Activated CD4-positive, alpha-beta T cell treated with anti-CD3 and anti-CD28 coated beads, Interleukin-2, amount 10 ng/mL, durations not matched to agents 24 days and 14 days (primary cell): ENCODE measurements at regions not wholly inside any gene's neighbourhood (a gene's known extent, or its start where the extent isn't known, plus 50 kb on each side); places are given as distances from the start of the nearest gene placed in this dataset.

Experiments used
- DNase-seq: peaks from one replicate; pipeline ENCODE4 v3.0.0; 2022
- H3K27ac Mint-ChIP-seq: one replicate; pipeline ENCODE4 v1.8.0; 2022; ENCODE audit warnings: mild to moderate bottlenecking, mixed read lengths
- H3K27me3 Mint-ChIP-seq: one replicate; pipeline ENCODE4 v1.8.0; 2022; ENCODE audit warnings: mixed read lengths
- H3K36me3 Mint-ChIP-seq: one replicate; pipeline ENCODE4 v1.8.0; 2022; ENCODE audit warnings: low read depth, mild to moderate bottlenecking, mixed read lengths
- H3K4me1 Mint-ChIP-seq: one replicate; pipeline ENCODE4 v1.8.0; 2021; ENCODE audit warnings: mixed read lengths
- H3K4me3 Mint-ChIP-seq: one replicate; pipeline ENCODE4 v1.8.0; 2022; ENCODE audit warnings: mild to moderate bottlenecking, moderate library complexity, mixed read lengths
- H3K9me3 Mint-ChIP-seq: one replicate; pipeline ENCODE4 v1.8.0; 2021; ENCODE audit warnings: mixed read lengths
- intact Hi-C: fragments of 100-400 bp; cut with micrococcal nuclease; formaldehyde crosslinking; loops from one replicate; pipeline ENCODE4 v1.15.1; 2023

GRCh38 chr6:105793130-105793529 is 293.0 kb upstream of the PRDM1 start:
- no peaks in the 10 kb centered on the region for H3K27me3 Mint-ChIP-seq
- H3K9me3 Mint-ChIP-seq = peaks cover under 1% of the 10 kb centered on the region
- peaks cover 74% of the 10 kb centered on the region for H3K4me1 Mint-ChIP-seq
- peak overlapping the region; percentile 54 for H3K4me3 Mint-ChIP-seq
- DNase-seq = peak; percentile 72
- H3K27ac Mint-ChIP-seq = peak overlapping the region; percentile 76
- no peaks in the 10 kb centered on the region for H3K36me3 Mint-ChIP-seq
- intact Hi-C loops = loop anchor here (5.0 to 10.0 kb wide), 4 partner anchors 46 to 732 kb away; no protein-coding TSS in a partner anchor

- H3K4me1 Mint-ChIP-seq = peaks cover 75% of the 10 kb centered on the region
- H3K27me3 Mint-ChIP-seq = no peaks in the 10 kb centered on the region
- H3K36me3 Mint-ChIP-seq = peaks cover 6% of the 10 kb centered on the region
- no peak for DNase-seq
- H3K27ac Mint-ChIP-seq = peak overlapping the region; percentile 77
- intact Hi-C loops = loop anchor here (5.0 to 10.0 kb wide), 4 partner anchors 44 to 733 kb away; no protein-coding TSS in a partner anchor
- peaks cover 4% of the 10 kb centered on the region for H3K9me3 Mint-ChIP-seq
- H3K4me3 Mint-ChIP-seq = peak overlapping the region; percentile 52
Measured at GRCh38 chr6:105791583-105792318, 294.4 kb upstream of the PRDM1 start.

- H3K36me3 Mint-ChIP-seq = peaks cover 10% of the 10 kb centered on the region
- peaks cover 4% of the 10 kb centered on the region for H3K9me3 Mint-ChIP-seq
- no peaks in the 10 kb centered on the region for H3K27me3 Mint-ChIP-seq
- intact Hi-C loops = loop anchor here (5.0 to 10.0 kb wide), 4 partner anchors 44 to 734 kb away; no protein-coding TSS in a partner anchor
- DNase-seq = no peak
- H3K4me1 Mint-ChIP-seq = peaks cover 73% of the 10 kb centered on the region
- peak overlapping the region; percentile 77 for H3K27ac Mint-ChIP-seq
- peak overlapping the region; percentile 18 for H3K4me3 Mint-ChIP-seq
Measured at GRCh38 chr6:105791179-105791578, 295.0 kb upstream of the PRDM1 start.

GRCh38 chr6:105790635-105791034 is 295.5 kb upstream of the PRDM1 start:
- intact Hi-C loops = loop anchor here (5.0 to 10.0 kb wide), 4 partner anchors 43 to 734 kb away; no protein-coding TSS in a partner anchor
- no peak for DNase-seq
- Mint-ChIP-seq H3K4me3 (no peak overlapping the region), H3K9me3 (peaks cover 4% of the 10 kb centered on the region), H3K4me1 (peaks cover 73% of the 10 kb centered on the region), H3K27me3 (no peaks in the 10 kb centered on the region), H3K36me3 (peaks cover 13% of the 10 kb centered on the region), H3K27ac (no peak overlapping the region)

DNA sequence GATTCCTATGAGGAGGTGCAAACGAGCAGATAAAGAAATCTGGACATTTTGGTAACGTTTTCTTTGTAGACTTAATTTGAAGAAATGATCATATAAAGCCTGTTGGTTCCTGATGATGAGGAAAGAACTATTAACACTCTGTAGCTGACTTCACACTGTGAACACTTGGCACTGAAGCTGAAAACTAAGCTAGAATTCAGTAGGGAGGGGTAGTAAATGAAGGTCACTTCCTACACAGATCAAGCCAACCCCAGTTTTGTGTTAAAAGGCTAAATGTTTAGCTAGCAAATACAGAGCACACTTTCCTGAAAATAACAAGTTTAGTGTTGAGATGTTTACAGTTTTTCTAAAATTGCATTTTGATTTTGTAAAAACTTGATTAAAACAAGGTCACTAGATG is 296.2 kb upstream of the PRDM1 start:
- H3K9me3 Mint-ChIP-seq = peaks cover 4% of the 10 kb centered on the region
- no peak overlapping the region for H3K4me3 Mint-ChIP-seq
- H3K27ac Mint-ChIP-seq = no peak overlapping the region
- H3K27me3 Mint-ChIP-seq = no peaks in the 10 kb centered on the region
- peaks cover 13% of the 10 kb centered on the region for H3K36me3 Mint-ChIP-seq
- H3K4me1 Mint-ChIP-seq = peaks cover 72% of the 10 kb centered on the region
- intact Hi-C loops = loop anchor here (5.0 to 10.0 kb wide), 4 partner anchors 43 to 735 kb away; no protein-coding TSS in a partner anchor
- no peak for DNase-seq

GRCh38 chr6:105787747-105788146 is 298.4 kb upstream of the PRDM1 start:
- peaks cover 13% of the 10 kb centered on the region for H3K36me3 Mint-ChIP-seq
- no peak overlapping the region for H3K4me3 Mint-ChIP-seq
- DNase-seq = no peak
- intact Hi-C loops = no loop called here
- no peaks in the 10 kb centered on the region for H3K27me3 Mint-ChIP-seq
- peak overlapping the region; percentile 82 for H3K27ac Mint-ChIP-seq
- H3K4me1 Mint-ChIP-seq = peaks cover 66% of the 10 kb centered on the region
- H3K9me3 Mint-ChIP-seq = peaks cover 4% of the 10 kb centered on the region

- Mint-ChIP-seq H3K27me3 (no peaks in the 10 kb centered on the region), H3K4me1 (peaks cover 67% of the 10 kb centered on the region), H3K27ac (peak overlapping the region; percentile 82), H3K9me3 (peaks cover 4% of the 10 kb centered on the region), H3K36me3 (peaks cover 13% of the 10 kb centered on the region), H3K4me3 (peak overlapping the region; percentile 19)
- intact Hi-C loops = no loop called here
- DNase-seq = peak; percentile 72
Measured at GRCh38 chr6:105786890-105787655, 299.1 kb upstream of the PRDM1 start.

DNA sequence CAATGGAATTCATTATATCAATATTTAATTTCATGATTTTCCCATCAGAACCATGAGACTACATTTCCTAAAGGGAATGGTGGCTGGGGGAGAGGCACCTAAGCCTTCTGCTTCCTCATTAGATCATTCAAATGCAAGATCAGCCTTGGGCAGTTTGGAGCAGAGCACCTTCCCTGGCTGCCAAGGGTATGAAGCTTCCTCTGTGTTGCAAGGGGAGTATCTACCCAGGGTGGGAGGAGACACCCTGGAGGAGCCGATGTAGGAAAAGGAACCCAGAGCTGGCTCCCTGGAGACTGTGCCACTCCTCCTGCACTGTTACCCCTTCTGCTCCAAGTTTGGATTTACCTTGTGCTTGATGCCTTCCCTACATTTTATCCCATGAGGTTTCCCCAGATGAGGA is 299.7 kb upstream of the PRDM1 start:
- H3K4me1 Mint-ChIP-seq = peaks cover 64% of the 10 kb centered on the region
- H3K27ac Mint-ChIP-seq = peak overlapping the region; percentile 82
- H3K27me3 Mint-ChIP-seq = no peaks in the 10 kb centered on the region
- no peak for DNase-seq
- intact Hi-C loops = no loop called here
- H3K4me3 Mint-ChIP-seq = no peak overlapping the region
- peaks cover 13% of the 10 kb centered on the region for H3K36me3 Mint-ChIP-seq
- peaks cover 4% of the 10 kb centered on the region for H3K9me3 Mint-ChIP-seq

DNA sequence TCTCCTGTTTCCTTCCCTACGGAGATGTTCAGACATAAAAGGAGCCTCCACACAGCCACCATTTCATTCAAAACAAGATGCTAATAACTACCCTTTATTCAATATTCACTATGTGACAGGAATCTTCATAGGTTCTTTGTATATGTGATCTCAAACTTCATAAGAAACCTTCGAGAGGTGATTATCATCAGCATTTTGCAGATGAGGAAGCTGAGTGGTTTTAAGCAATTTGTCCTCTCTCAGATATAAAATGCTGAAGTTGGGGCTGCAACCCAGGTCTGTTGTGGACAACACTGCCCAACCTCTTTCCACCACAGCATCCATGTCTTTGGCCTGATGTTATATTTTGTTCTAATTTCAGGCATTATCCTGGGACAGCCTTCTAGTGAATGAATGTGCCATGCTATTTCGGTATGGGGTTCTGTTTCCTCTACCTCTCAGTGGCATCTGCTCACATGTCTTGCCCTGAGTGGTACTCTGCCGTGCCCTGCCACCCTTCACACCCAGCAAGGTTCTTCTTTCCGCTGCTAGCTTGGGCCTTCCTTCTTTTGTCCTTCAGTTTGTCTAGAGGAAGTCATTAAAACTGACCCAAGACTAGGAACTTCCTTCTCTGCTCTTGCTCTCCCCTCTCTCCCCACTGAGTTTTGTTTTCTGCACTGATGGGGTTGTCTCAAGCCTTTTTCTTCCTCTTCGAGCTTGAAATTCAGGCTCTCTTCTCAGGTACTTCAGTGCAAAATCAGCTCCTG is 300.9 kb upstream of the PRDM1 start:
- Mint-ChIP-seq H3K4me1 (peaks cover 59% of the 10 kb centered on the region), H3K4me3 (no peak overlapping the region), H3K36me3 (peaks cover 15% of the 10 kb centered on the region), H3K9me3 (peaks cover 7% of the 10 kb centered on the region), H3K27ac (no peak overlapping the region), H3K27me3 (no peaks in the 10 kb centered on the region)
- DNase-seq = no peak
- intact Hi-C loops = no loop called here

DNA sequence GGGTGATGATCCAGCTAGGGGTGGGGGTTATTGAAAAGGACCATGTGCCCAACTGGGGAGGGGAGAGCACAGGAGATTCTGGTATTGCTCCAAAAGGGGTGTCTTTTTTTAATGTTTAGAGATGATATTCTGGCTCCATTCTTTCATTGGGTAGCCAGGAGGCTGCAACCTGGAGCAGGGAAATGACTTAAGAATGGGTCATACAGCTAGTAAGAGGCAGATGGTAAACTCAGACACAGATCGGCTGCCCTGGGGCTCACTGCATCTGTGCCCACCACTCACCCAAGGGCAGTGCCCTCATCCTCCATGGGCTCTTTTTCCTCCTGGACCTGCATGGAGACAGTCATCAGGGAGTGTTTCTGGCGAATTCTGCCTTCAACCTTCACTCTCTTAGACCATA is 302.0 kb upstream of the PRDM1 start:
- peaks cover 8% of the 10 kb centered on the region for H3K9me3 Mint-ChIP-seq
- H3K36me3 Mint-ChIP-seq = peaks cover 15% of the 10 kb centered on the region
- H3K27me3 Mint-ChIP-seq = no peaks in the 10 kb centered on the region
- H3K4me1 Mint-ChIP-seq = peaks cover 54% of the 10 kb centered on the region
- no peak overlapping the region for H3K27ac Mint-ChIP-seq
- no peak overlapping the region for H3K4me3 Mint-ChIP-seq
- intact Hi-C loops = no loop called here
- no peak for DNase-seq

GRCh38 chr6:105783333-105783935 is 302.7 kb upstream of the PRDM1 start:
- intact Hi-C loops = loop anchor here (2.0 kb wide), 1 partner anchor 133 kb away; no protein-coding TSS in a partner anchor
- H3K27me3 Mint-ChIP-seq = no peaks in the 10 kb centered on the region
- peaks cover 57% of the 10 kb centered on the region for H3K4me1 Mint-ChIP-seq
- H3K36me3 Mint-ChIP-seq = peaks cover 15% of the 10 kb centered on the region
- H3K4me3 Mint-ChIP-seq = no peak overlapping the region
- H3K9me3 Mint-ChIP-seq = peaks cover 8% of the 10 kb centered on the region
- H3K27ac Mint-ChIP-seq = no peak overlapping the region
- DNase-seq = no peak

GRCh38 chr6:105781915-105782314 is 304.2 kb upstream of the PRDM1 start:
- peaks cover 10% of the 10 kb centered on the region for H3K36me3 Mint-ChIP-seq
- H3K9me3 Mint-ChIP-seq = peaks cover 13% of the 10 kb centered on the region
- peaks cover 43% of the 10 kb centered on the region for H3K4me1 Mint-ChIP-seq
- H3K4me3 Mint-ChIP-seq = peak overlapping the region; percentile 26
- H3K27me3 Mint-ChIP-seq = no peaks in the 10 kb centered on the region
- intact Hi-C loops = loop anchor here (2.0 kb wide), 1 partner anchor 131 kb away; no protein-coding TSS in a partner anchor
- peak overlapping the region; percentile 68 for H3K27ac Mint-ChIP-seq
- DNase-seq = peak; percentile 75

GRCh38 chr6:105781248-105781647 is 304.9 kb upstream of the PRDM1 start:
- Mint-ChIP-seq H3K9me3 (peaks cover 13% of the 10 kb centered on the region), H3K4me1 (peaks cover 39% of the 10 kb centered on the region), H3K36me3 (peaks cover 5% of the 10 kb centered on the region), H3K4me3 (no peak overlapping the region), H3K27me3 (no peaks in the 10 kb centered on the region), H3K27ac (peak overlapping the region; percentile 42)
- intact Hi-C loops = no loop called here
- no peak for DNase-seq
